Mesenchymal stem cell (in vitro differentiated cells and primary cell): ENCODE measurements at regions not wholly inside any gene's neighbourhood (a gene's known extent, or its start where the extent isn't known, plus 50 kb on each side); places are given as distances from the start of the nearest gene placed in this dataset.

Experiments used
- DNase-seq: peaks from one replicate; pipeline ENCODE4 v3.0.0-alpha.2; 2013
- H2AFZ ChIP-seq: one replicate; pipeline ENCODE4 v1.6.1; 2013; ENCODE audit warnings: low read depth, mild to moderate bottlenecking, control low read depth, inconsistent platforms, low read length, moderate library complexity
- H2AK5ac ChIP-seq: 2 replicates; pipeline ENCODE4 v1.6.1; 2013; ENCODE audit warnings: low read length, moderate library complexity, mild to moderate bottlenecking, inconsistent platforms; ENCODE audit not compliant: severe bottlenecking
- H2BK120ac ChIP-seq: one replicate; pipeline ENCODE4 v1.6.1; 2013; ENCODE audit warnings: low read depth, mild to moderate bottlenecking, inconsistent platforms, low read length, moderate library complexity
- H2BK12ac ChIP-seq, 2 experiments: one replicate each; pipeline ENCODE4 v1.6.1; 2013; ENCODE audit warnings: inconsistent platforms in 2 of 2, low read length in 2 of 2, mild to moderate bottlenecking in 2 of 2, moderate library complexity in 2 of 2, control low read depth in 1 of 2
- H2BK15ac ChIP-seq: one replicate; pipeline ENCODE4 v1.6.1; 2013; ENCODE audit warnings: mild to moderate bottlenecking, low read depth, inconsistent platforms; ENCODE audit not compliant: poor library complexity, severe bottlenecking
- H2BK5ac ChIP-seq: 2 replicates; pipeline ENCODE4 v1.6.1; 2013; ENCODE audit warnings: low read depth, mild to moderate bottlenecking, low read length, control low read depth, inconsistent platforms; ENCODE audit not compliant: poor library complexity, severe bottlenecking
- H3K14ac ChIP-seq, 2 experiments: one replicate each; pipeline ENCODE4 v1.6.1; 2013; ENCODE audit warnings: inconsistent platforms in 2 of 2, low read length in 2 of 2, control low read depth in 1 of 2, mild to moderate bottlenecking in 1 of 2, moderate library complexity in 1 of 2
- H3K18ac ChIP-seq, 2 experiments: one replicate each; pipeline ENCODE4 v1.6.1; 2013; ENCODE audit warnings: inconsistent platforms in 2 of 2, low read length in 2 of 2, control low read depth in 1 of 2, low read depth in 1 of 2, mild to moderate bottlenecking in 1 of 2
- H3K23ac ChIP-seq, 2 experiments: one replicate each; pipeline ENCODE4 v1.6.1; 2013; ENCODE audit warnings: inconsistent platforms in 2 of 2, low read length in 2 of 2, mild to moderate bottlenecking in 2 of 2, moderate library complexity in 2 of 2, control low read depth in 1 of 2
- H3K27ac ChIP-seq: 2 replicates; pipeline ENCODE4 v1.5.1; 2013; ENCODE audit warnings: mild to moderate bottlenecking, moderate library complexity, low read length, control low read depth, inconsistent platforms; ENCODE audit not compliant: poor library complexity, severe bottlenecking
- H3K27me3 ChIP-seq, 2 experiments: 2 replicates each; pipeline versions ENCODE4 v1.6.1 to v1.7.0; 2013; ENCODE audit warnings: low read length in 2 of 2, mild to moderate bottlenecking in 2 of 2, moderate library complexity in 2 of 2, control low read depth in 1 of 2, inconsistent platforms in 1 of 2; ENCODE audit not compliant: control insufficient read depth in 1 of 2, insufficient read depth in 1 of 2
- H3K36me3 ChIP-seq, 2 experiments: 2 replicates each; pipeline versions ENCODE4 v1.6.1 to v1.7.0; 2013; ENCODE audit warnings: low read length in 2 of 2, control low read depth in 1 of 2, inconsistent platforms in 1 of 2, low read depth in 1 of 2, mild to moderate bottlenecking in 1 of 2; ENCODE audit not compliant: insufficient read depth in 2 of 2, control insufficient read depth in 1 of 2
- H3K4ac ChIP-seq, 2 experiments: one replicate each; pipeline ENCODE4 v1.6.1; 2013; ENCODE audit warnings: inconsistent platforms in 2 of 2, low read length in 2 of 2, mild to moderate bottlenecking in 2 of 2, moderate library complexity in 2 of 2, control low read depth in 1 of 2, low read depth in 1 of 2
- H3K4me1 ChIP-seq: 2 replicates; pipeline ENCODE4 v1.6.1; 2013; ENCODE audit warnings: low read depth, low read length, control low read depth; ENCODE audit not compliant: control insufficient read depth, insufficient read depth
- H3K4me2 ChIP-seq: 2 replicates; pipeline ENCODE4 v1.6.1; 2013; ENCODE audit warnings: low read length, mild to moderate bottlenecking, inconsistent platforms; ENCODE audit not compliant: poor library complexity, severe bottlenecking
- H3K4me3 ChIP-seq, 2 experiments: 2 replicates each; pipeline versions ENCODE4 v1.5.1 to v1.7.0; 2013; ENCODE audit warnings: low read length in 2 of 2, mild to moderate bottlenecking in 2 of 2, control low read depth in 1 of 2, low read depth in 1 of 2; ENCODE audit not compliant: insufficient read depth in 1 of 2
- H3K79me1 ChIP-seq: replicated peaks from 2 replicates; pipeline ENCODE4 v1.6.1; 2013; ENCODE audit warnings: mild to moderate bottlenecking, control low read depth, low read length, inconsistent platforms; ENCODE audit not compliant: poor library complexity, severe bottlenecking
- H3K9ac ChIP-seq: 2 replicates; pipeline ENCODE4 v1.7.0; 2013; ENCODE audit warnings: mild to moderate bottlenecking, low read length, moderate library complexity
- H3K9me3 ChIP-seq: 2 replicates; pipeline ENCODE4 v1.7.0; 2013; ENCODE audit warnings: mild to moderate bottlenecking, low read length; ENCODE audit not compliant: control insufficient read depth
- H4K8ac ChIP-seq: one replicate; pipeline ENCODE4 v1.6.1; 2013; ENCODE audit warnings: inconsistent platforms, mild to moderate bottlenecking, low read length, moderate library complexity
- H4K91ac ChIP-seq: one replicate; pipeline ENCODE4 v1.6.1; 2013; ENCODE audit warnings: mild to moderate bottlenecking, low read length, inconsistent platforms
- WGBS: methylation state at CpG from one replicate; pipeline ENCODE4 v1.1.7; 2013; ENCODE audit warnings: mixed read lengths; 5-methylcytosine and 5-hydroxymethylcytosine counted together

DNA sequence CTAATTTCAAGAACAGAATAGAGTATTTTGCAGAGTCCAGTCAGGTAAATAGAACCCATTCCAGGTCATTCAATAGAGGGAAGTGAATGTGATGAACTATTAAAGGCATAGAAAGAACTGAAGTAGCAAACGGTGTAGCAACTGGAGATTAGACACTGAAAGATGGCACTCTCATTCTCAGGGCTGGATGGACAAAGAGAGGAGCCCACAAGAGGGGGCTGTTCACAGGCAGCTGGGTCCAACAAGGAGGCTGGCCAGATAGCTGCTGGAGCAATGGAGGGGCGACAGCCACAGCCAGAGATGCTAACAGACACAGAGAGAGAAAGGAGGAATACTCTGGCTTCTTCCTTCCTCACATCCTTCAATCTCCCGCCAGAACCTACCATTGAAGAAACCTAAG, 93.1 kb upstream of the SMARCA2 start:
- H3K9me3 ChIP-seq, result no peaks in the 10 kb centered on the region
- H3K79me1 ChIP-seq, result no peaks in the 10 kb centered on the region
- H3K18ac ChIP-seq, result no peak overlapping the region
- no peak overlapping the region for H3K4ac ChIP-seq
- H2BK15ac ChIP-seq, result no peak overlapping the region
- no peak for DNase-seq
- H2AK5ac ChIP-seq, result no peak overlapping the region
- no peak overlapping the region for H3K23ac ChIP-seq
- H2BK12ac ChIP-seq, result no peak overlapping the region
- H3K14ac ChIP-seq, result no peak overlapping the region
- H3K27ac ChIP-seq, result no peak overlapping the region
- no peak overlapping the region for H4K91ac ChIP-seq
- no peak overlapping the region for H3K9ac ChIP-seq
- 70% methylated on average over 2 of the region's 3 CpGs for WGBS
- no peak overlapping the region for H4K8ac ChIP-seq
- H2BK120ac ChIP-seq, result no peak overlapping the region
- no peak overlapping the region for H2BK5ac ChIP-seq
- H2AFZ ChIP-seq, result no peak overlapping the region
- H3K4me3 ChIP-seq, result no peak overlapping the region
- no peak overlapping the region for H3K4me2 ChIP-seq
- H3K4me1 ChIP-seq, result no peaks in the 10 kb centered on the region
- no peaks in the 10 kb centered on the region for H3K27me3 ChIP-seq
- no peaks in the 10 kb centered on the region for H3K36me3 ChIP-seq

GRCh38 chr9:1927546-1927945, 87.6 kb upstream of the SMARCA2 start:
- H3K4ac ChIP-seq, result no peak overlapping the region
- H3K14ac ChIP-seq, result no peak overlapping the region
- H3K4me1 ChIP-seq, result no peaks in the 10 kb centered on the region
- no peaks in the 10 kb centered on the region for H3K36me3 ChIP-seq
- no peak overlapping the region for H2BK5ac ChIP-seq
- 70% methylated on average over 6 of the region's 6 CpGs for WGBS
- no peak for DNase-seq
- H3K4me3 ChIP-seq, result no peak overlapping the region
- no peak overlapping the region for H2BK15ac ChIP-seq
- H4K91ac ChIP-seq, result no peak overlapping the region
- no peaks in the 10 kb centered on the region for H3K27me3 ChIP-seq
- H2AK5ac ChIP-seq, result no peak overlapping the region
- H3K9ac ChIP-seq, result no peak overlapping the region
- no peaks in the 10 kb centered on the region for H3K9me3 ChIP-seq
- H3K18ac ChIP-seq, result no peak overlapping the region
- H3K27ac ChIP-seq, result no peak overlapping the region
- H4K8ac ChIP-seq, result no peak overlapping the region
- no peak overlapping the region for H2BK120ac ChIP-seq
- no peak overlapping the region for H2AFZ ChIP-seq
- no peaks in the 10 kb centered on the region for H3K79me1 ChIP-seq
- H3K4me2 ChIP-seq, result no peak overlapping the region
- no peak overlapping the region for H2BK12ac ChIP-seq
- H3K23ac ChIP-seq, result no peak overlapping the region

- no peaks in the 10 kb centered on the region for H3K4me1 ChIP-seq
- no peaks in the 10 kb centered on the region for H3K27me3 ChIP-seq
- no peak overlapping the region for H3K18ac ChIP-seq
- H2BK12ac ChIP-seq, result no peak overlapping the region
- H2AFZ ChIP-seq, result no peak overlapping the region
- H2AK5ac ChIP-seq, result no peak overlapping the region
- H3K14ac ChIP-seq, result no peak overlapping the region
- no peak overlapping the region for H3K23ac ChIP-seq
- H3K79me1 ChIP-seq, result no peaks in the 10 kb centered on the region
- DNase-seq, result no peak
- no CpG with 5 or more reads among the region's 2 CpGs for WGBS
- no peak overlapping the region for H4K8ac ChIP-seq
- no peak overlapping the region for H2BK15ac ChIP-seq
- H4K91ac ChIP-seq, result no peak overlapping the region
- no peak overlapping the region for H2BK5ac ChIP-seq
- no peak overlapping the region for H3K27ac ChIP-seq
- no peak overlapping the region for H3K4me3 ChIP-seq
- H3K4me2 ChIP-seq, result no peak overlapping the region
- no peaks in the 10 kb centered on the region for H3K9me3 ChIP-seq
- no peak overlapping the region for H2BK120ac ChIP-seq
- H3K4ac ChIP-seq, result no peak overlapping the region
- H3K9ac ChIP-seq, result no peak overlapping the region
- H3K36me3 ChIP-seq, result no peaks in the 10 kb centered on the region
Observed at GRCh38 chr9:1929134-1929533, 86.0 kb upstream of the SMARCA2 start.

DNA sequence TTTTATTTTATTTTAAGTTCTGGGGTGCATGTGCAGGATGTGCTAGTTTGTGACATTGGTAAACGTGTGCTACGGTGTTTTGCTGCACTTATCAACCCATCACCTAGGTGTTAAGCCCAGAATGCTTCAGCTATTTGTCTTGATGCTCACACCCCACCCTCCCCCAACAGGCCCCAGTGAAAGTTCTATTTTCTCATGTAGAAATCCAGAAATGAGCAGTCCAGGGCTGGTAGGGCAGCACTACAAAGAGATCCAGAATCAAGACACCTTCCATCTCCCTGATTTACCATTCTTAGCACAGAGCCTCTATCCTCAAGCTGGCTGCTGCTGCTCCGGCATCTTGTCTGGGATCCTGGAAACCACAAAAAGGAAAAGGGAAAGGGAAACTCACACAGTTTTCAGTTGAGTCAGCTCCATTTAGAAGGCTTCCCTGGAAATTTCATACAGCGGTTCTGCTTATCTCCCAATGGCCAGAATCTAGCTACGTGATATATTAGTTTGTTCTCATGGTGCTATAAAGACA, 85.4 kb upstream of the SMARCA2 start:
- Histone ChIP-seq H2AFZ (no peak overlapping the region), H3K4me2 (no peak overlapping the region), H3K4me3 (no peak overlapping the region), H2BK12ac (no peak overlapping the region), H3K36me3 (no peaks in the 10 kb centered on the region), H2BK5ac (no peak overlapping the region), H3K79me1 (no peaks in the 10 kb centered on the region), H4K8ac (no peak overlapping the region), H3K9me3 (no peaks in the 10 kb centered on the region), H2BK120ac (no peak overlapping the region), H2AK5ac (no peak overlapping the region), H3K9ac (no peak overlapping the region), H3K27ac (no peak overlapping the region), H4K91ac (no peak overlapping the region), H3K14ac (no peak overlapping the region), H2BK15ac (no peak overlapping the region), H3K4me1 (no peaks in the 10 kb centered on the region), H3K23ac (no peak overlapping the region), H3K27me3 (no peaks in the 10 kb centered on the region), H3K18ac (no peak overlapping the region), H3K4ac (no peak overlapping the region)
- DNase-seq, result no peak
- 75% methylated on average over 5 of the region's 5 CpGs for WGBS
